ENCODE measurements at regions not wholly inside any gene's neighbourhood (a gene's known extent, or its start where the extent isn't known, plus 50 kb on each side); places are given as distances from the start of the nearest gene placed in this dataset.

DNA sequence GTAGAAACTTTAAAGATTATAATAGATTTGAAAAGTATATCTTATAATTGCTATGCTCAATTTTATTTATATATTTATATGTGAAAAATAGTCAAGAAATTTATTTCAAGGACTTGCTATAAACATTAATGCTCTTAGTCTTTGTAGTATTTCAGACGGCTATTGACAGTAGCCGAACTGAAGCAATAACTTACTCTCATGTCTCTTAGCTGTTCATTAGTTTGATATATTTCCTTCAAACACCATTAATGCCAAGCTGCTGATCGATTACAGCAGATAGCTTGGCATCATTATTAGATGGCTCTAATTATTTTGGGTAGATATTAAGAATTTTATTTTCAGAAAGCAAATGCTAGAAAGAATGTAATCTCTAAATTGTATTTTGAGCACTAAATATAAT lies 1151.5 kb upstream of the SPRY2 start:
- TF ChIP-seq POLR2A (IDR thresholded peaks at IDR 0.05) (no peak), POLR2AphosphoS5 (IDR thresholded peaks at IDR 0.05) (no peak)
- TF ChIP-seq, protein P1, sequence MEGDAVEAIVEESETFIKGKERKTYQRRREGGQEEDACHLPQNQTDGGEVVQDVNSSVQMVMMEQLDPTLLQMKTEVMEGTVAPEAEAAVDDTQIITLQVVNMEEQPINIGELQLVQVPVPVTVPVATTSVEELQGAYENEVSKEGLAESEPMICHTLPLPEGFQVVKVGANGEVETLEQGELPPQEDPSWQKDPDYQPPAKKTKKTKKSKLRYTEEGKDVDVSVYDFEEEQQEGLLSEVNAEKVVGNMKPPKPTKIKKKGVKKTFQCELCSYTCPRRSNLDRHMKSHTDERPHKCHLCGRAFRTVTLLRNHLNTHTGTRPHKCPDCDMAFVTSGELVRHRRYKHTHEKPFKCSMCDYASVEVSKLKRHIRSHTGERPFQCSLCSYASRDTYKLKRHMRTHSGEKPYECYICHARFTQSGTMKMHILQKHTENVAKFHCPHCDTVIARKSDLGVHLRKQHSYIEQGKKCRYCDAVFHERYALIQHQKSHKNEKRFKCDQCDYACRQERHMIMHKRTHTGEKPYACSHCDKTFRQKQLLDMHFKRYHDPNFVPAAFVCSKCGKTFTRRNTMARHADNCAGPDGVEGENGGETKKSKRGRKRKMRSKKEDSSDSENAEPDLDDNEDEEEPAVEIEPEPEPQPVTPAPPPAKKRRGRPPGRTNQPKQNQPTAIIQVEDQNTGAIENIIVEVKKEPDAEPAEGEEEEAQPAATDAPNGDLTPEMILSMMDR (IDR thresholded peaks at IDR 0.05), result no peak
